PC-3 (cell line): ENCODE measurements at regions not wholly inside any gene's neighbourhood (a gene's known extent, or its start where the extent isn't known, plus 50 kb on each side); places are given as distances from the start of the nearest gene placed in this dataset.

ENCODE experiments used
- ATAC-seq: fragments of 200-7000 bp; cut with Tn5 transposase; 2 replicates; pipeline ENCODE4 v1.9.1; 2020; ENCODE audit warnings: mild to moderate bottlenecking, moderate library complexity
- BruUV-seq: library from RNA; stranded (reverse); fragments of 400-500 nt; replicated peaks from 2 replicates; lab custom pipeline; 2021; lab: Mats Ljungman, UMichigan
- CTCF ChIA-PET: fragments of 300-600 bp; sonication (Branson Sonifier 250); formaldehyde crosslinking; loops from one replicate; lab custom pipeline; 2022; ENCODE audit warnings: antibody characterized with exemption; lab: Charles Lee
- POLR2A ChIA-PET: fragments of 300-600 bp; sonication (Branson Sonifier 250); formaldehyde crosslinking; loops from one replicate; lab custom pipeline; 2022; ENCODE audit warnings: antibody characterized with exemption; ENCODE audit not compliant: unreplicated experiment; lab: Charles Lee
- DNase-seq: peaks from one replicate; pipeline ENCODE4 v3.0.0-alpha.2; 2015
- H2AFZ ChIP-seq: fragments of 300-600 bp; sonication (generic); 2 replicates; pipeline ENCODE4 v1.6.0; 2016; ENCODE audit warnings: antibody characterized with exemption, low read length
- H3F3A ChIP-seq: fragments of 300-600 bp; sonication (generic); one replicate; pipeline ENCODE4 v1.6.0; 2017; ENCODE audit warnings: antibody characterized with exemption, low read length, control low read depth, mild to moderate bottlenecking; ENCODE audit not compliant: unreplicated experiment
- H3K27ac ChIP-seq: fragments of 300-600 bp; sonication (generic); 2 replicates; pipeline ENCODE4 v1.5.1; 2016; ENCODE audit warnings: mild to moderate bottlenecking, low read length
- H3K27me3 ChIP-seq: fragments of 300-600 bp; sonication (generic); 2 replicates; pipeline ENCODE4 v1.6.1; 2016; ENCODE audit warnings: low read length, mixed read lengths
- H3K36me3 ChIP-seq: fragments of 300-600 bp; sonication (generic); 2 replicates; pipeline ENCODE4 v1.6.1; 2016; ENCODE audit warnings: low read depth, mixed run types, low read length, mixed read lengths
- H3K4me1 ChIP-seq: fragments of 300-600 bp; sonication (generic); 2 replicates; pipeline ENCODE4 v1.5.1; 2016; ENCODE audit warnings: low read length; ENCODE audit not compliant: insufficient read depth
- H3K4me2 ChIP-seq: fragments of 300-600 bp; sonication (generic); 2 replicates; pipeline ENCODE4 v1.6.0; 2016; ENCODE audit warnings: low read length
- H3K4me3 ChIP-seq: fragments of 300-600 bp; sonication (generic); 2 replicates; pipeline ENCODE4 v1.5.1; 2016; ENCODE audit warnings: mild to moderate bottlenecking, low read length, mixed read lengths
- H3K79me2 ChIP-seq: fragments of 300-600 bp; sonication (generic); 2 replicates; pipeline ENCODE4 v1.6.1; 2017; ENCODE audit warnings: low read length, mixed read lengths
- H3K9ac ChIP-seq: fragments of 300-600 bp; sonication (generic); 2 replicates; pipeline ENCODE4 v1.6.0; 2016; ENCODE audit warnings: mild to moderate bottlenecking, low read length
- H3K9me2 ChIP-seq: fragments of 300-600 bp; sonication (generic); replicated peaks from 2 replicates; pipeline ENCODE4 v1.6.1; 2016; ENCODE audit warnings: mixed run types, low read length, mixed read lengths
- H3K9me3 ChIP-seq: fragments of 300-600 bp; sonication (generic); 2 replicates; pipeline ENCODE4 v1.6.1; 2016; ENCODE audit warnings: low read length, mixed read lengths
- H4K20me1 ChIP-seq: fragments of 300-600 bp; sonication (generic); 2 replicates; pipeline ENCODE4 v1.6.1; 2016; ENCODE audit warnings: low read length, mixed read lengths
- EZH2 ChIP-seq: fragments of 300-600 bp; sonication (generic); IDR thresholded peaks from one replicate; pipeline ENCODE4 v1.6.1; 2017; ENCODE audit warnings: antibody characterized with exemption, mild to moderate bottlenecking, low read length; ENCODE audit not compliant: unreplicated experiment
- EZH2phosphoT487 ChIP-seq: fragments of 300-600 bp; sonication (generic); IDR thresholded peaks from 2 replicates; pipeline ENCODE4 v1.6.1; 2018; ENCODE audit warnings: mild to moderate bottlenecking, antibody characterized with exemption, low read length, borderline replicate concordance
- intact Hi-C: fragments of 100-400 bp; cut with micrococcal nuclease; formaldehyde crosslinking; loops from 2 replicates; pipeline ENCODE4 v1.9.0; 2023
- TF ChIP-seq, protein P1 (sequence below): fragments of 300-600 bp; sonication (generic); conservative IDR thresholded peaks from 2 replicates; pipeline ENCODE4 v1.5.1; 2017; ENCODE audit warnings: antibody characterized with exemption, low read depth, mild to moderate bottlenecking, low read length

DNA sequence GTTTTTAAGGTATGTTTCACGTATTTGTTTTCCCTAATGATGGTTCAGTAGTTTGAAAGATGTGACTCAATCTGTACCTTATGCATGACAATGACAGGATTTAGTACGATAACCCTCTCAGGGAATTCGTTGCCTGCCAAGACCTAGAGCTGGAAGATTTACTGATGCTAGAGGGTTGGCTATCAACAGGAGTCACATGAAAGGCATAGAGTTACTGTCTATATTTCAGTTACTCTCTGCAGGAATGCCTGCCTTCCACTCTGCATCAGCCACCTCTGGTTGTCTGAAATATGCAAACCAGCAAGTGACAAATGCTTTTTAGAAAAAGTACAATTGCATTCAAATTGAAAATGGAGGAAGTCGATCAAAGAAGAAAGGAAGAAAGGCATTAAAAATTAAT is 276.3 kb upstream of the RAG2 start:
- Histone ChIP-seq H4K20me1 (no peaks in the 10 kb centered on the region), H3K4me2 (no peak overlapping the region), H3K9me3 (no peaks in the 10 kb centered on the region), H3K4me1 (no peaks in the 10 kb centered on the region), H3K27ac (no peak overlapping the region), H3K36me3 (no peaks in the 10 kb centered on the region), H3K79me2 (no peaks in the 10 kb centered on the region), H3K9ac (no peak overlapping the region), H3K4me3 (no peak overlapping the region), H3F3A (no peaks in the 10 kb centered on the region), H3K27me3 (no peaks in the 10 kb centered on the region), H3K9me2 (no peaks in the 10 kb centered on the region), H2AFZ (no peak overlapping the region)
- POLR2A ChIA-PET: no interaction called here
- TF ChIP-seq, protein P1, sequence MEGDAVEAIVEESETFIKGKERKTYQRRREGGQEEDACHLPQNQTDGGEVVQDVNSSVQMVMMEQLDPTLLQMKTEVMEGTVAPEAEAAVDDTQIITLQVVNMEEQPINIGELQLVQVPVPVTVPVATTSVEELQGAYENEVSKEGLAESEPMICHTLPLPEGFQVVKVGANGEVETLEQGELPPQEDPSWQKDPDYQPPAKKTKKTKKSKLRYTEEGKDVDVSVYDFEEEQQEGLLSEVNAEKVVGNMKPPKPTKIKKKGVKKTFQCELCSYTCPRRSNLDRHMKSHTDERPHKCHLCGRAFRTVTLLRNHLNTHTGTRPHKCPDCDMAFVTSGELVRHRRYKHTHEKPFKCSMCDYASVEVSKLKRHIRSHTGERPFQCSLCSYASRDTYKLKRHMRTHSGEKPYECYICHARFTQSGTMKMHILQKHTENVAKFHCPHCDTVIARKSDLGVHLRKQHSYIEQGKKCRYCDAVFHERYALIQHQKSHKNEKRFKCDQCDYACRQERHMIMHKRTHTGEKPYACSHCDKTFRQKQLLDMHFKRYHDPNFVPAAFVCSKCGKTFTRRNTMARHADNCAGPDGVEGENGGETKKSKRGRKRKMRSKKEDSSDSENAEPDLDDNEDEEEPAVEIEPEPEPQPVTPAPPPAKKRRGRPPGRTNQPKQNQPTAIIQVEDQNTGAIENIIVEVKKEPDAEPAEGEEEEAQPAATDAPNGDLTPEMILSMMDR: no peak
- TF ChIP-seq EZH2: no peak
- TF ChIP-seq EZH2phosphoT487: no peak
- intact Hi-C loops: no loop called here
- no peak for DNase-seq
- CTCF ChIA-PET: no interaction called here
- BruUV-seq: no TSS peak
- ATAC-seq: no peak

DNA sequence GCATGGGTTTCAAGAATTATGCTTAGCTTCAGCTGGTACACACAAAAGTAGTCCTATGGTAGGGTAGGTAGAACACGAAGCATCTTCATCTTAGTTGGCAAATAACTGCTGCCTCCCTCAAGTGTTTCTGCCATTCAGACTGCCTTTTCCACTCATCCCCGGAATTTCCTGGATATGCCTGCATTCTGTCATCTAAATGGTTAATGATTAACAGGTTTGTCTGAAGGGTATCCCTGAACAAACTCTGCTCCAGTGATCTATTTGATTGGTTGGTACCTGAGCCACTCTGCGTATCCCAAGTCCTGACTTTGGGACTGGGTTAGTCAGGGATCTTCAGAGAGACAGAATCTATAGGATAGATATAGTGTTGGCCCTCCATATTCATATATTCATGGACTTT is 272.3 kb upstream of the RAG2 start:
- ATAC-seq (no peak), DNase-seq (no peak)
- Histone ChIP-seq H3K27ac (no peak overlapping the region), H3K9ac (no peak overlapping the region), H3K4me2 (no peak overlapping the region), H3K9me2 (no peaks in the 10 kb centered on the region), H3K36me3 (no peaks in the 10 kb centered on the region), H4K20me1 (no peaks in the 10 kb centered on the region), H3K79me2 (no peaks in the 10 kb centered on the region), H3F3A (no peaks in the 10 kb centered on the region), H3K9me3 (no peaks in the 10 kb centered on the region), H2AFZ (no peak overlapping the region), H3K27me3 (no peaks in the 10 kb centered on the region), H3K4me3 (no peak overlapping the region), H3K4me1 (no peaks in the 10 kb centered on the region)
- BruUV-seq: no TSS peak
- ChIA-PET POLR2A (no interaction called here), CTCF (no interaction called here)
- intact Hi-C loops: no loop called here
- no peak for TF ChIP-seq EZH2phosphoT487
- TF ChIP-seq, protein P1: no peak
- no peak for TF ChIP-seq EZH2

DNA sequence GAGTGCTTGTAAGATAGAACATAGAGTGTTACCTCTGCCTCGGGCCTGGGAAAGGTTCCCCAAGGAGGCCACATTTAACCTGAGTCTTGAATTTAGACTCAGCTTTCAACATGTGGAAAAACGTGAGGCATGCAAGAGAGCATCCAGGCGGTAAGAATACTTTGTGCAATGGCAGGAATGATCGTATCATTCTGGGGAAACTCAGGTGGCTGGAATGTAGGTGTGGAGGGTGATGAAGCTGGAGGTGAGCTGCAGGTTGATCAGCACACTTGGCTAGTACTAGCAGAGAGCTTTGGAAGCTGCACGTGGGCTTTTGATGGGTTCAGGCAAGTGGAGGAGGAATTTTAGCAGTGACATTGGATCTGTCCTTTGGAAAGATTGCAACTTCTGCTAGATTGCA is 270.3 kb upstream of the RAG2 start:
- ChIA-PET POLR2A (no interaction called here), CTCF (no interaction called here)
- H3K79me2 ChIP-seq: no peaks in the 10 kb centered on the region
- ATAC-seq: no peak
- no peaks in the 10 kb centered on the region for H3K36me3 ChIP-seq
- no peaks in the 10 kb centered on the region for H4K20me1 ChIP-seq
- H3K9me2 ChIP-seq: no peaks in the 10 kb centered on the region
- H3K4me2 ChIP-seq: no peak overlapping the region
- intact Hi-C loops: no loop called here
- no peaks in the 10 kb centered on the region for H3K4me1 ChIP-seq
- H3K4me3 ChIP-seq: no peak overlapping the region
- H3K9ac ChIP-seq: no peak overlapping the region
- H3K27ac ChIP-seq: no peak overlapping the region
- TF ChIP-seq EZH2 (no peak), EZH2phosphoT487 (no peak)
- TF ChIP-seq, protein P1: no peak
- no peaks in the 10 kb centered on the region for H3K9me3 ChIP-seq
- no peaks in the 10 kb centered on the region for H3K27me3 ChIP-seq
- no peak overlapping the region for H2AFZ ChIP-seq
- no TSS peak for BruUV-seq
- H3F3A ChIP-seq: no peaks in the 10 kb centered on the region
- DNase-seq: no peak
